ENCODE measurements at regions not wholly inside any gene's neighbourhood (a gene's known extent, or its start where the extent isn't known, plus 50 kb on each side); places are given as distances from the start of the nearest gene placed in this dataset.

DNA sequence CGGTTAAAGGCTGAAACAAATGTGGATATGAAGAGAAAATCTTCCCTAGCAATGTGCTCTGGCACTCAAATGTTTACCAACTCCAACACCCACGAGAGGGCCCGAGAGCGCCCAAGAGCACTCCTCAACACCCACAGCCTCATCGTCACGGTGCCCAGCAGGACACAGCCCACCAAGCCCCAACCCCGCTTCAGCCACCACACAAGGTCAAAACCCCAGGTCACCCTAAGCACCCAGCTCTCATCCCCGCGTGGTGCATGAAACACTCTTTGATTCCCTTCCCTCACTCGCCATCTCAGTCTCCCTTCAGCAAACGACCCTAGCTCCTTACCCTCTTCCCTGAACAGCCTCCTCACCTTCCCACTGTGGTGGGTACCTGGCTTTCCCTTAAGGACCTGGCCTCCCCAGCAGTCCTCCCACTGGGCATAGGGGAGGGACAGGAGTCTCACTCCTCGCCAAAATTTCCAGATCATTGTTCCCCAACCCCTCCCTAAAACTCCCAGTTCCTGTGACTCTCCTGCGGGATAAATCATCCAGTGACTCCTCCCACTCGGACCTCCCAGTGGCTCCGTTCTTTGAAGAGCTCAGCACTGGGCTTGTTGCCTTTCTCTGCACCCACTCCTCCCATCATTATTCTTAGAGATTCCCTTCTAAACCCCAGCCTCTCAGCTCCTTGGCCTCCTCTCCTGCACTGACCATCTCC is 170.4 kb upstream of the SYT6 start:
- H3K4me1 ChIP-seq (ENCODE audit: control insufficient read depth in 1 of 2, insufficient read depth in 2 of 2, low read length in 2 of 2): no peaks in the 10 kb centered on the region
- no peak overlapping the region for H3K4me3 ChIP-seq (replicated peaks in 1 of 2; ENCODE audit: low read depth in 1 of 2, low read length in 2 of 2)
- intact Hi-C loops (cut with micrococcal nuclease): no loop called here
- BruUV-seq (replicated peaks): no TSS peak
- H3K9me3 ChIP-seq (ENCODE audit: control insufficient read depth in 1 of 2, insufficient read depth in 1 of 2, low read depth in 1 of 2, low read length in 2 of 2): no peaks in the 10 kb centered on the region
- no peak for ATAC-seq
- H3K4me2 ChIP-seq (ENCODE audit: low read length): no peak overlapping the region
- no peaks in the 10 kb centered on the region for H3K79me2 ChIP-seq (ENCODE audit: insufficient read depth, low read length)
- no peak for DNase-seq (ENCODE audit: low read depth, low spot score)
- H3K36me3 ChIP-seq (ENCODE audit: control insufficient read depth in 1 of 2, insufficient read depth in 2 of 2, low read length in 2 of 2): no peaks in the 10 kb centered on the region
- TF ChIP-seq JUND (IDR thresholded peaks at IDR 0.05) (no peak), EZH2phosphoT487 (IDR thresholded peaks at IDR 0.05; ENCODE audit: borderline replicate concordance) (no peak), POLR2AphosphoS5 (IDR thresholded peaks at IDR 0.05; ENCODE audit: low read depth, low read length) (no peak), FOSL1 (IDR thresholded peaks at IDR 0.05; ENCODE audit: low read depth) (no peak), SP1 (IDR thresholded peaks at IDR 0.05; ENCODE audit: low read depth) (no peak), ELF1 (IDR thresholded peaks at IDR 0.05; ENCODE audit: borderline replicate concordance, low read depth) (no peak), CBX3 (IDR thresholded peaks at IDR 0.05; ENCODE audit: low read depth) (no peak), ZNF274 (IDR thresholded peaks at IDR 0.05; ENCODE audit: low read depth, low read length) (no peak)
- TF ChIP-seq, protein P1, sequence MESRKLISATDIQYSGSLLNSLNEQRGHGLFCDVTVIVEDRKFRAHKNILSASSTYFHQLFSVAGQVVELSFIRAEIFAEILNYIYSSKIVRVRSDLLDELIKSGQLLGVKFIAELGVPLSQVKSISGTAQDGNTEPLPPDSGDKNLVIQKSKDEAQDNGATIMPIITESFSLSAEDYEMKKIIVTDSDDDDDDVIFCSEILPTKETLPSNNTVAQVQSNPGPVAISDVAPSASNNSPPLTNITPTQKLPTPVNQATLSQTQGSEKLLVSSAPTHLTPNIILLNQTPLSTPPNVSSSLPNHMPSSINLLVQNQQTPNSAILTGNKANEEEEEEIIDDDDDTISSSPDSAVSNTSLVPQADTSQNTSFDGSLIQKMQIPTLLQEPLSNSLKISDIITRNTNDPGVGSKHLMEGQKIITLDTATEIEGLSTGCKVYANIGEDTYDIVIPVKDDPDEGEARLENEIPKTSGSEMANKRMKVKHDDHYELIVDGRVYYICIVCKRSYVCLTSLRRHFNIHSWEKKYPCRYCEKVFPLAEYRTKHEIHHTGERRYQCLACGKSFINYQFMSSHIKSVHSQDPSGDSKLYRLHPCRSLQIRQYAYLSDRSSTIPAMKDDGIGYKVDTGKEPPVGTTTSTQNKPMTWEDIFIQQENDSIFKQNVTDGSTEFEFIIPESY (IDR thresholded peaks at IDR 0.05; ENCODE audit: extremely low read depth, insufficient replicate concordance, low read length): no peak
- H3K9me2 ChIP-seq (ENCODE audit: insufficient read depth): no peaks in the 10 kb centered on the region
- H3K27ac ChIP-seq (ENCODE audit: low read depth, low read length): no peak overlapping the region
- H4K20me1 ChIP-seq (ENCODE audit: insufficient read depth): no peaks in the 10 kb centered on the region
- H3K9ac ChIP-seq (ENCODE audit: low read length): no peak overlapping the region
- ChIA-PET CTCF (no interaction called here), RAD21 (ENCODE audit: low non-redundant PET in 1 of 2, low total read pairs in 2 of 2, uncharacterized antibody in 2 of 2, unreplicated experiment in 2 of 2) (no interaction called here), POLR2A (no interaction called here)
- no peaks in the 10 kb centered on the region; the same call in 1 of the 2 replicates for H3K27me3 ChIP-seq (ENCODE audit: insufficient read depth, low read length)
- H2AFZ ChIP-seq (ENCODE audit: low read depth, low read length, poor library complexity, severe bottlenecking): no peak overlapping the region
